ENCODE measurements at regions not wholly inside any gene's neighbourhood (a gene's known extent, or its start where the extent isn't known, plus 50 kb on each side); places are given as distances from the start of the nearest gene placed in this dataset.

GRCh38 chr2:6401301-6401700 is 464.4 kb downstream of the CMPK2 start:
- TF ChIP-seq, protein P1, sequence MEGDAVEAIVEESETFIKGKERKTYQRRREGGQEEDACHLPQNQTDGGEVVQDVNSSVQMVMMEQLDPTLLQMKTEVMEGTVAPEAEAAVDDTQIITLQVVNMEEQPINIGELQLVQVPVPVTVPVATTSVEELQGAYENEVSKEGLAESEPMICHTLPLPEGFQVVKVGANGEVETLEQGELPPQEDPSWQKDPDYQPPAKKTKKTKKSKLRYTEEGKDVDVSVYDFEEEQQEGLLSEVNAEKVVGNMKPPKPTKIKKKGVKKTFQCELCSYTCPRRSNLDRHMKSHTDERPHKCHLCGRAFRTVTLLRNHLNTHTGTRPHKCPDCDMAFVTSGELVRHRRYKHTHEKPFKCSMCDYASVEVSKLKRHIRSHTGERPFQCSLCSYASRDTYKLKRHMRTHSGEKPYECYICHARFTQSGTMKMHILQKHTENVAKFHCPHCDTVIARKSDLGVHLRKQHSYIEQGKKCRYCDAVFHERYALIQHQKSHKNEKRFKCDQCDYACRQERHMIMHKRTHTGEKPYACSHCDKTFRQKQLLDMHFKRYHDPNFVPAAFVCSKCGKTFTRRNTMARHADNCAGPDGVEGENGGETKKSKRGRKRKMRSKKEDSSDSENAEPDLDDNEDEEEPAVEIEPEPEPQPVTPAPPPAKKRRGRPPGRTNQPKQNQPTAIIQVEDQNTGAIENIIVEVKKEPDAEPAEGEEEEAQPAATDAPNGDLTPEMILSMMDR (conservative IDR thresholded peaks at IDR 0.05 in 1 of 2, IDR thresholded peaks at IDR 0.05 in 1 of 2; ENCODE audit: extremely low read depth in 1 of 2, insufficient read depth in 1 of 2, low read depth in 1 of 2, low read length in 2 of 2), result no peak
- no peak for TF ChIP-seq EZH2 (IDR thresholded peaks at IDR 0.05; ENCODE audit: borderline replicate concordance, low read length)
